Suprapubic skin (tissue), 3 donors: ENCODE measurements at regions not wholly inside any gene's neighbourhood (a gene's known extent, or its start where the extent isn't known, plus 50 kb on each side); places are given as distances from the start of the nearest gene placed in this dataset.

Experiments used
- POLR2AphosphoS5 ChIP-seq, 3 donors: sonication (generic); formaldehyde crosslinking; IDR thresholded peaks; one replicate each; pipeline ENCODE4 v1.6.1; 2017; ENCODE audit warnings: antibody characterized with exemption in 3 of 3
- TF ChIP-seq, protein P1 (sequence below), 2 donors: fragments of 200-600 bp in 1 of 2; fragments of 450-650 bp in 1 of 2; sonication (generic) in 1 of 2; IDR thresholded peaks; one replicate each; pipeline ENCODE4 v1.5.1; 2016 to 2019; ENCODE audit warnings: antibody characterized with exemption in 2 of 2, mild to moderate bottlenecking in 1 of 2, moderate library complexity in 1 of 2

DNA sequence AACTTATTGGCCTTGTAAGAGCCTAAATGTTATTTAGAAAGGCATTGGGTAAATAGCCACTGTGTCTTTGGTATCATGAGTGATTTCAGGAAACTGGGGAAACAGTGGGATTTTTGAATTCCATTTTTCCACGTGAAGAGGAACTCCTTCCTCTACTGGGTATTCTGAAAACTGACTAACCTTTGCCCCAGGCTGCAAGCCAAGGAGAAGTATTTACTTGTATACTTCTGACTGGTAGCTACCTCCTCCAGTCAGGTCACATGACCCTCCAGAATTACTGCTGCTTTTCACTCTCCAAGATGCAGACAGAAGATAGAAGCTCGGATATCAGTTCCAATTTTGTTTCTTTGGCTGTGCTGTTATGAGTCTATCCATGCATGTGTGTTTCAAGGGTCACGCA lies 50.9 kb upstream of the MAP3K13 start:
- TF ChIP-seq, protein P1, sequence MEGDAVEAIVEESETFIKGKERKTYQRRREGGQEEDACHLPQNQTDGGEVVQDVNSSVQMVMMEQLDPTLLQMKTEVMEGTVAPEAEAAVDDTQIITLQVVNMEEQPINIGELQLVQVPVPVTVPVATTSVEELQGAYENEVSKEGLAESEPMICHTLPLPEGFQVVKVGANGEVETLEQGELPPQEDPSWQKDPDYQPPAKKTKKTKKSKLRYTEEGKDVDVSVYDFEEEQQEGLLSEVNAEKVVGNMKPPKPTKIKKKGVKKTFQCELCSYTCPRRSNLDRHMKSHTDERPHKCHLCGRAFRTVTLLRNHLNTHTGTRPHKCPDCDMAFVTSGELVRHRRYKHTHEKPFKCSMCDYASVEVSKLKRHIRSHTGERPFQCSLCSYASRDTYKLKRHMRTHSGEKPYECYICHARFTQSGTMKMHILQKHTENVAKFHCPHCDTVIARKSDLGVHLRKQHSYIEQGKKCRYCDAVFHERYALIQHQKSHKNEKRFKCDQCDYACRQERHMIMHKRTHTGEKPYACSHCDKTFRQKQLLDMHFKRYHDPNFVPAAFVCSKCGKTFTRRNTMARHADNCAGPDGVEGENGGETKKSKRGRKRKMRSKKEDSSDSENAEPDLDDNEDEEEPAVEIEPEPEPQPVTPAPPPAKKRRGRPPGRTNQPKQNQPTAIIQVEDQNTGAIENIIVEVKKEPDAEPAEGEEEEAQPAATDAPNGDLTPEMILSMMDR (IDR thresholded peaks at IDR 0.05): no peak
- no peak for TF ChIP-seq POLR2AphosphoS5 (IDR thresholded peaks at IDR 0.05)
